Middle frontal gyrus (tissue), 1 donor: ENCODE measurements at regions not wholly inside any gene's neighbourhood (a gene's known extent, or its start where the extent isn't known, plus 50 kb on each side); places are given as distances from the start of the nearest gene placed in this dataset.

ENCODE experiments used
- DNase-seq: peaks from one replicate; pipeline ENCODE4 v3.0.0-alpha.2; 2015; ENCODE audit warnings: low spot score; ENCODE audit errors: extremely low spot score

- DNase-seq, result no peak
These were observed 242.3 kb downstream of the NSG2 start for GRCh38 chr5:174287761-174288160.

- DNase-seq, result no peak
These were observed 242.9 kb downstream of the NSG2 start for GRCh38 chr5:174288439-174288838.

GRCh38 chr5:174291162-174291561 lies 245.7 kb downstream of the NSG2 start:
- DNase-seq, result no peak

- no peak for DNase-seq
These were observed 246.8 kb downstream of the NSG2 start for GRCh38 chr5:174292348-174292747.

- DNase-seq, result no peak
These were observed 247.5 kb downstream of the NSG2 start for GRCh38 chr5:174293006-174293405.

GRCh38 chr5:174293481-174293880 lies 248.0 kb downstream of the NSG2 start:
- DNase-seq, result no peak

GRCh38 chr5:174294891-174295620 lies 249.6 kb downstream of the NSG2 start:
- no peak for DNase-seq

- no peak for DNase-seq
These were observed 250.4 kb downstream of the NSG2 start for GRCh38 chr5:174295702-174296436.

DNA sequence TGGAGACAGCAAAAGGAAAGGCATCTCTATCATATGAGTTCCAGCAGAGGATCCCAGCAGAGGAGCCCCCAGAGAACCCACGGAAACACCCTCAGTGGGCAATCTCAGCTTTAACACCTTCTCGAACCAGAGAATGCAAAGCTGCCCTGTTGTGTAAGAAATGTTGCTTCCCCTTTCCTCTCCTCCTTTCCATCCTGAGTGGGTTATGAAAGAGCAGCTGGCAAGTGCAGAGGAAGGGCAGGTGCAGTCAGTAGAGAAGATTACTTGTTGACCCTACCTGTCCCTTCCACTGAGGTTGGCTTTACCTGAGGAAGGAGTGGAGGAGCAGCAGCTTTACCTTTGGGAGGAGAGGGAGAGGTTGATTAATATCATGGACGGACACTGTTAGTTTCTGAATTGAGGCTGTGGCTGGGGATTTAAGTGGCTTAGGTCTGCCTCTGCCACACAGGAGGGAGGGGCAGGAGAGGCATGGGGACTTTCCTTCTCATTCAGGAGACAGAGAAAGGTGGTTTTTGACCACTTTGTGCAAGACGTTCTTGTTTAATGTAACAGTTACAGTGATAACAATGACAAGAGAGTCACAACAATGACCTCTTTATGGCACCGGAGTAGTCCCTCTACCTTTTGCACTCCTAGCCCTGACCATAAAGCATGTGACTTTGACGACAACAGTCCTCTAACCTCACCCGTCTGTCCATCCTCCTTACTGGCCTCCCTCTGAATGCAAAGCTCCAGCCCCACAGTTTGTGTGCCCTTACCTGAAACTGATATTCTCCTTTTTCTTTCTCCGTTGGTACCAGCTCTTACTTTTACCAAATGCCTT lies 254.8 kb downstream of the NSG2 start:
- no peak for DNase-seq

DNA sequence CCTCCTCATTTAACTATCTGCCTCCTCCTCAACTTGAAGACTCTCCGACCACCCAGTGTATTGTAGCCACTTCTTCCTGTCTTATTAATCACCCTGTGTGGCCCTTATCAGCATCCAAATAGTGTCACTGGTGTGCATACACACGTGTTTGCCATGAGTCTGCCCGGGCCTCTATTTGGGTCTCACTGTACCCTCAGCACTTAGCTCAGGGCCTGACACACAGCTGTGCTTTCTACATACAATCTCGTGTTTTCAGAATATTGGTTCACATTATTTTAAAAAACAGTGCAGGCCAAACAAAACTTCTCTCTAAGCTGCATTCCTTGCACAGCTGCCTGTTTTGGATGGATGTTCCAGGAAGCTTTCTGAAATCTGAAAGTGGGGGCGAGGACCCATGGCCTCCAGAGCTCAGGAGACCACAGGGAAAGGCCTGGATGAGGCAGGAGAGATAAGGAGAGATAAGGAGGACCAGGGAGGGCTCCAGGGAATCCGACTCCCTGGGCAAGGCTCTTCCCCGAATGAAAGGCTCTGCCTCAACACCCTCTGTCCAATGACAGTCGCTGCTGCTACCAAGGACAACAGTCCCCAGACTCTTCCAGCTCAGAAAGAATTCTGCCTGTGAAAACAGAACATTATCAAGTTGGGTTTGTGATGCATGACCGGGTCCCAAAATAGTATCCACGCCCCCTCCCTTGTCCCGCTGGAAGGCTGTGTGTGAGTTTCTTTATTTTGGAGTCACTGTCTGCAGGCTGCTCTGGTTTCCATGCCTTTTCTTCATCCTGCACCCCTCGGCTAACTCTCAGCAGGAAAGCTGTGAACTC lies 255.6 kb downstream of the NSG2 start:
- DNase-seq, result no peak

- DNase-seq, result no peak
These were observed 256.5 kb downstream of the NSG2 start for GRCh38 chr5:174301848-174302625.

GRCh38 chr5:174303035-174303434 lies 257.5 kb downstream of the NSG2 start:
- DNase-seq, result no peak

DNA sequence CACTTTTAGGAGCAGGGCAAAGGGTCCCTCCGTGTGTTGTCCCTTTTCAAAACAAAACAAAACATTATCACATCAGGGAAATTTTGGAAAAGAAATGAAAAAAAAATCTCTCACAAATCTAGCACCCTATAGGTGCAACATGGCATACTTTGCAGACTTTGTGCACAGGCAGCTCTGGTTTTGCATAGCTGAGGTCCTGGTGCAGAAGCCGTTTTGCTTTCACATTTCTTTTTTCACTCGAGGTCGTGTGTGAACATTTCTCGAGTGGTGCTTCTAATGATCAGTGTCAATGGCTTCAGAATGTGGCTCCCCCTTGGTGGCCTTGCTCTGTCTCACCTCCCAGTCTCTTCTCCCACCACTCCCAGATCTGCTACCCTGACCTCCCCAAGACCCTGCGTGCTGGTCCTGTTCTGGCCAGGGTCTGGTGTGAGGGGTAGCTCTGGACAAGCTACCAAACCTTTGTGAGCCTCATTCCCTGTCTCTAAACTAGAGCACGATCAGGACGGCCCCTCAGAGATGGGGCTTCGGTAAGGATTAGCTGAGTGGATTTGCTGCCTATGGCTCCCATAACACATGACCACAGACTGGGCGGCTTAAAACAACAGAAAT lies 258.0 kb downstream of the NSG2 start:
- DNase-seq, result no peak

GRCh38 chr5:174305241-174305681 lies 259.8 kb downstream of the NSG2 start:
- no peak for DNase-seq

DNA sequence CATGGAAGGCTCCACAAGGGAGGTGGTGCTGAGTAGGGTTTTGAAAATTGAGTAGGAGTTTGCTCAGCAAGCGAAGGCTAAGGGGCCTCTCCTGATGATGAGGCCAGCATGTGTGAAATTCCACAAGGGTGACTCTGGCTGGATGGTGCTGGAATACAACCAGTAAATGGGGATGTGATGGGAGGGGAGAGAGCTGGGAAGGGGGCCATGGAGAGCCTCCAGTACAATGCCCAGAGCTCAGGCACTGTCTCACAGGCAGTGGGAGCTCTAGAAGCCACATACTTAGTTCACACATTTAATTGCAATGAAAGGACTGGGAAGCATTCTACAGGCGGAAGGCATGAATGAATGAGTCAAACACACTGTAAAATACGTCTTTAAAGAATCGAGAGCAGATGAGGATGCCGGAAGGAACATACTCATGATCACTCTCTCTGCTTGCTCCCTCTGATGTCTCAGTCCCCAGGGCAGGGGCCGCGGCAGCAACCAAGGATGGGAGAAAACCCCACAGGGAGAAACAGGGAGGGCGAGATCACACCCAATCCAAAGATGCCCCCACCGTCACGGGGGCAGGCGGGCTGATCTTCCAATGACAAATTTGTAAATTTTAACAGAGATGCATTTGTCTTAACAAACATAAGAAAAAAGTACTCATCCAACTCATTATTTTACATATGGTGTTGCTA lies 261.0 kb downstream of the NSG2 start:
- no peak for DNase-seq

- no peak for DNase-seq
These were observed 261.5 kb downstream of the NSG2 start for GRCh38 chr5:174307031-174307408.

GRCh38 chr5:174307656-174308271 lies 262.3 kb downstream of the NSG2 start:
- no peak for DNase-seq

DNA sequence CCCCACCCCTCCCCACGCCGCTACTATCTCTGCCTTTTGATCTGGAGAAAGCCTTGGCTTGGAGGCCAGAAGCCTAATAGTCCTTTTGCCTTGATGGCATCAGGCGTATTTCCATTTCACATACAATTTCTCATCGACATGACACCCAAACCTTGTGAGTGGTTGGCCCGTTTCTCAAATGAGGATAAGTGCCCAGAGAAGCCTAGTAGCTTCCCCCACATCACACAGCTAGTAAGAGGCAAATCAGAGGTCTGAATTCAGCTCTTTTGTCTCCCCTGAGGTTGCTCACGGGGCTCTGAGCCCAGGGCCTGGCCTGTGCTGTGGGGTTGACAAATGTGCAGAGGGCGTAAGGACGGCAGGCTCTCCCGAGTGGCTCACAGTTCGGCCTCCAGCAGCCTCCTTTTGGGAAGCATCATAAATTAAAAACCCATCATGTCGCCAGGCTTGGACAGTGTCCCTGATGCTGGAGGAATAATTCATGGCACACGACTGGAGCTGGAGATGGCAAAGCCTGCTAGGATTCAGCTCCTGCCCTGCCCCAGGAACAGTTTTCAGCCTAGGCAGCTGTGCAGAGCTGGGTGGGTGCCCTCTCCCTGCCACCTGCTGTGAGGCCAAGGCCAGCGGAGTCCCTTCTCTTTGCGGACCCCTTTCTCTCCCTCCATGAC lies 263.8 kb downstream of the NSG2 start:
- no peak for DNase-seq
